Heart right ventricle (tissue), 16 donors: ENCODE measurements at regions not wholly inside any gene's neighbourhood (a gene's known extent, or its start where the extent isn't known, plus 50 kb on each side); places are given as distances from the start of the nearest gene placed in this dataset.
"Not testable (repeated sequence)": the region's sequence is repeated elsewhere in the genome, so short reads cannot be mapped to it uniquely, and the experiment has no call there.

Source experiments
- ATAC-seq, 8 donors: fragments of 200-7000 bp; cut with Tn5 transposase; one replicate each; pipeline ENCODE4 v1.9.1; 2020; ENCODE audit warnings: mild to moderate bottlenecking in 8 of 8, moderate library complexity in 8 of 8, moderate number of reproducible peaks in 1 of 8
- DNase-seq, 2 donors: peaks; one replicate each; pipeline ENCODE4 v3.0.0-alpha.2; 2020
- H3K27ac ChIP-seq, 10 donors: fragments of 200-600 bp; sonication (generic) in 2 of 10; one replicate each; pipeline versions ENCODE4 v1.5.0 to v1.8.0; 2020 to 2022; ENCODE audit warnings: mild to moderate bottlenecking in 3 of 10
- H3K27me3 ChIP-seq, 7 donors: fragments of 200-600 bp; one replicate each; pipeline ENCODE4 v1.8.0; 2021 to 2022; ENCODE audit warnings: mild to moderate bottlenecking in 2 of 7
- H3K36me3 ChIP-seq, 9 donors: fragments of 200-600 bp; sonication (generic) in 1 of 9; one replicate each; pipeline versions ENCODE4 v1.5.0 to v1.8.0; 2020 to 2022; ENCODE audit warnings: mild to moderate bottlenecking in 2 of 9
- H3K4me1 ChIP-seq, 9 donors: fragments of 200-600 bp; sonication (generic) in 1 of 9; one replicate each; pipeline versions ENCODE4 v1.5.0 to v1.8.0; 2020 to 2022; ENCODE audit warnings: mild to moderate bottlenecking in 4 of 9
- H3K4me3 ChIP-seq, 10 donors: fragments of 200-600 bp; sonication (generic) in 2 of 10; one replicate each; pipeline versions ENCODE4 v1.5.0 to v1.8.0; 2020 to 2022; ENCODE audit warnings: mild to moderate bottlenecking in 7 of 10, moderate library complexity in 2 of 10
- H3K9me3 ChIP-seq, 11 donors: fragments of 200-600 bp in 10 of 11; sonication (generic) in 2 of 11; one replicate each; pipeline versions ENCODE4 v1.5.0 to v1.8.0; 2013 to 2022; ENCODE audit warnings: mild to moderate bottlenecking in 2 of 11, control low read depth in 1 of 11, moderate library complexity in 1 of 11
- WGBS, 2 donors: extraction: QIAGEN DNeasy Blood & Tissue Kit; methylation state at CpG; one replicate each; pipeline ENCODE4 v1.1.7; 2013; ENCODE audit warnings: inconsistent platforms in 1 of 2; 5-methylcytosine and 5-hydroxymethylcytosine counted together
- intact Hi-C, 10 donors: fragments of 100-400 bp; cut with DNase I; formaldehyde crosslinking; loops; one replicate each; pipeline versions ENCODE4 v1.11.1 to v1.14.2; 2022
- TF ChIP-seq, protein P1 (sequence below), 9 donors: fragments of 200-600 bp; sonication (generic) in 2 of 9; IDR thresholded peaks; one replicate each; pipeline versions ENCODE4 v1.5.0 to v1.8.0; 2021 to 2022; ENCODE audit warnings: antibody characterized with exemption in 9 of 9, mild to moderate bottlenecking in 5 of 9, moderate library complexity in 1 of 9
- donor health status: Arrhythmogenic right ventricular cardiomyopathy.
- donor health status: ischemic (EF 13 %, LVEDD 7.1; RV severe dilation, severe dysfunction).
- donor health status: healthy with polysubstance abuse.
- donor health status: DM: no; HTN: yes; CAD: no.
- donor health status: DM: no; HTN: no; CAD: no.
- donor health status: ischemic (EF 25% LVEDD 6.9; RV normal size, moderate dysfunction).
- donor health status: ischemic (EF 25% LVEDD 5.7; RV mildly dilated, moderate dysfunction).
- donor health status: healthy.
- donor health status: DM: yes; HTN: yes; CAD: no.
- donor health status: Ischemic cardiomyopathy.
- donor health status: ischemic (EF 35%, LVEDD 5.7; RV mildly dilated, moderate dysfunction).
- donor health status: nonischemic (EF 11% LVEDD 7.7; RV severe dilation, severe dysfunction).
- donor health status: DM: yes; HTN: yes; CAD: no.
- donor health status: PGD.
- donor health status: ischemic (EF 29% LVEDD 5.4; RV normal size, mild dysfunction).
- donor health status: nonischemic (EF 23%, LVEDD 6.1; RV moderate dilation, normal function).

DNA sequence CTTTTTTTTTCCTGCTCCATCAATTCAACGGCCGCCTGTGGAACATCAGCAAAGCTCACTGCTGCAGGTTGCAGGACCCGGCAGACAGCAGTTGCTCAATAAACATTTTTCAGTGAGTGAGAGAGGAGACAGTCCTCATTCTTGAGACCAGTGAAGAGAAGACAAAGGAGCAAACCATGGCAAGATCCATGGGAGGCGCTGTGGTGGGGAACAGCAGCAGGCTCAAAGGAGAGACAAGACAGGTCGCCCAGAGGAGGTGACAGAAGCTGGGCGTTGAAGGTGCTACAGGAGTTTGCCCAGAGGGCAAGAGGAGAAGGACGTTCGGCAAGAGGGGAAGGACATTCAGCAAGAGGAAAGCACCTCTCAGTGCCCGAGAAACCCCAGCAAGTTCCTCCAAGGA lies 74.5 kb upstream of the FGFR2 start:
- intact Hi-C loops = no loop called here
- peaks cover 0 to 6% (median 0%) of the 10 kb centered on the region in 11 donors for H3K9me3 ChIP-seq
- DNase-seq = no peak
- WGBS, 2 donors = 81 to 89% methylated on average over 9 of the region's 9 CpGs
- H3K4me3 ChIP-seq = no peak overlapping the region
- peaks cover 0 to 4% (median 0%) of the 10 kb centered on the region in 7 donors for H3K27me3 ChIP-seq
- ATAC-seq = no peak
- no peak overlapping the region for H3K27ac ChIP-seq
- H3K4me1 ChIP-seq = peaks cover 7 to 17% (median 12%) of the 10 kb centered on the region in 9 donors
- H3K36me3 ChIP-seq = no peaks in the 10 kb centered on the region
- TF ChIP-seq, protein P1, sequence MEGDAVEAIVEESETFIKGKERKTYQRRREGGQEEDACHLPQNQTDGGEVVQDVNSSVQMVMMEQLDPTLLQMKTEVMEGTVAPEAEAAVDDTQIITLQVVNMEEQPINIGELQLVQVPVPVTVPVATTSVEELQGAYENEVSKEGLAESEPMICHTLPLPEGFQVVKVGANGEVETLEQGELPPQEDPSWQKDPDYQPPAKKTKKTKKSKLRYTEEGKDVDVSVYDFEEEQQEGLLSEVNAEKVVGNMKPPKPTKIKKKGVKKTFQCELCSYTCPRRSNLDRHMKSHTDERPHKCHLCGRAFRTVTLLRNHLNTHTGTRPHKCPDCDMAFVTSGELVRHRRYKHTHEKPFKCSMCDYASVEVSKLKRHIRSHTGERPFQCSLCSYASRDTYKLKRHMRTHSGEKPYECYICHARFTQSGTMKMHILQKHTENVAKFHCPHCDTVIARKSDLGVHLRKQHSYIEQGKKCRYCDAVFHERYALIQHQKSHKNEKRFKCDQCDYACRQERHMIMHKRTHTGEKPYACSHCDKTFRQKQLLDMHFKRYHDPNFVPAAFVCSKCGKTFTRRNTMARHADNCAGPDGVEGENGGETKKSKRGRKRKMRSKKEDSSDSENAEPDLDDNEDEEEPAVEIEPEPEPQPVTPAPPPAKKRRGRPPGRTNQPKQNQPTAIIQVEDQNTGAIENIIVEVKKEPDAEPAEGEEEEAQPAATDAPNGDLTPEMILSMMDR (IDR thresholded peaks at IDR 0.05) = no peak

GRCh38 chr10:121669840-121670239 lies 71.6 kb upstream of the FGFR2 start:
- H3K4me3 ChIP-seq, intact Hi-C loops, DNase-seq, H3K36me3 ChIP-seq, H3K9me3 ChIP-seq, H3K27ac ChIP-seq, ATAC-seq, H3K27me3 ChIP-seq: not testable (repeated sequence)
- 95 to 98% methylated on average over 7 of the region's 7 CpGs for WGBS, 2 donors
- peaks cover 7 to 19% (median 13%) of the 10 kb centered on the region in 9 donors for H3K4me1 ChIP-seq

- Histone ChIP-seq H3K27ac (peak overlapping the region in 2 of 10 donors; percentile 53 to 66), H3K27me3 (no peaks in the 10 kb centered on the region), H3K4me1 (peaks cover 7 to 19% (median 13%) of the 10 kb centered on the region in 9 donors), H3K9me3 (peaks cover 0 to 9% (median 0%) of the 10 kb centered on the region in 11 donors), H3K4me3 (peak overlapping the region in 1 of 10 donors; percentile 1), H3K36me3 (no peaks in the 10 kb centered on the region)
- TF ChIP-seq, protein P1 (IDR thresholded peaks at IDR 0.05) = no peak
- peak in 1 of 8 donors; percentile 23 for ATAC-seq
- no peak for DNase-seq
- WGBS, 2 donors = 33 to 36% methylated on average over 6 of the region's 6 CpGs
- intact Hi-C loops = no loop called here
These were observed 70.8 kb upstream of the FGFR2 start for GRCh38 chr10:121669028-121669374.

DNA sequence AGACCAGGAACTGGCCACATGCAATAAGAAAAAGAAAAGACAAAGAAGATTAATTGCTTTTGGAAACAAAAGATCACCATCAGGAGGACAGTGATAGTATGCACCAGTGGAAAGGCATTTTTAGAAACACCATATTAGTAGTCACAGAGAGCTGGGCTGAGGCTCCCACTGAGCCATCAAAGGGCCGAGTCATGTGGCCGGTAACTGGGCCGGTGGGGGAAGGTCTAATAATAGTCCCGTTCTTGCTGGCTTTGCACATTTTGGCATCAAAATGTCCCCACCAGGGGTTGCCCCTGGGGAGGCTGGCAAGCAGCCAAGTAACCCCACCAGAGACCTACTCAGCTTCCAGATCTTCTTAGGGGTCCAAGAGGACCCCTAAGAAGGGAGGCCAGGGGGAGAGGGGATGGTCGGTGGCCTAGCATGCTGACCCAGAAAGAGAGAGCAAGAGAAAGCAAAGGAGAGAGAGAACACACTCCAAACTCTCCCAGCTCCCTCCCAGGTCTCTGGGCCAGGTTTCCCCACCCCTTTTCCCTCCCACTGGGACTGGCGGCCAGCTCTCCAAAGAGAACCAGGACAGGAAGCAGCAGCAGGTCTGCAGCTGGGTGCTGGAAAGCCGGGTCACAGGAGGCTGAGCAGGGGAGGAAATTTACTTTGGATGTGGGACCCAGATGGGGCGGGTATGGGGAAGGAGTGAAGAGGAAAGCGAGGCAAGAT lies 70.2 kb upstream of the FGFR2 start:
- Histone ChIP-seq H3K9me3 (peaks cover 0 to 9% (median 0%) of the 10 kb centered on the region in 11 donors), H3K4me3 (peak overlapping the region in 3 of 10 donors; percentile 1 to 19 (median 12)), H3K36me3 (no peaks in the 10 kb centered on the region), H3K4me1 (peaks cover 7 to 19% (median 13%) of the 10 kb centered on the region in 9 donors), H3K27ac (peak overlapping the region in 2 of 10 donors; percentile 53 to 66), H3K27me3 (no peaks in the 10 kb centered on the region)
- ATAC-seq (peak; percentile 77 to 94 (median 86)), DNase-seq (peak; percentile 50 to 72)
- TF ChIP-seq, protein P1 (IDR thresholded peaks at IDR 0.05) = no peak
- WGBS, 2 donors = 3 to 5% methylated on average over 9 of the region's 9 CpGs
- intact Hi-C loops = no loop called here

DNA sequence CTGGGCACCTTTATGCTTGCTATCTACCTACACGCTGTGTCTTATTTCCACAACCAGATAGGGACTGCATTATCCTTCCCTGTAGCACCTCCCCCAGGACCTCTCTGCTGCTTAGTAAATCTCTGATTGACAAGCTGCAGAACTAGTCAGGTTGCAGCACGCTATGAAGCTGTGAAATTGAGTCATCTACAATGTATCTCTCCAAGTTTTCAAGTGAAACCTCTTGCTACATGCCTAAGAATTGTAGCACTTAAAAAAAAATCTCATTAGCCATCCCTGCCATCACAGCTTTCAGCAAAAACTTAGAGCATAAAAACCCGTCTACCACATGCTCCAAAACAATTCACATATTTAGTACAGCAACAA lies 69.7 kb upstream of the FGFR2 start:
- TF ChIP-seq, protein P1 (IDR thresholded peaks at IDR 0.05) = no peak
- peaks cover 7 to 19% (median 13%) of the 10 kb centered on the region in 9 donors for H3K4me1 ChIP-seq
- H3K9me3 ChIP-seq = peaks cover 0 to 9% (median 0%) of the 10 kb centered on the region in 11 donors
- no peak for DNase-seq
- H3K27me3 ChIP-seq = no peaks in the 10 kb centered on the region
- no peak for ATAC-seq
- intact Hi-C loops = no loop called here
- H3K4me3 ChIP-seq = no peak overlapping the region
- WGBS, 2 donors = 53 to 59% methylated on average over 3 of the region's 3 CpGs
- no peaks in the 10 kb centered on the region for H3K36me3 ChIP-seq
- no peak overlapping the region for H3K27ac ChIP-seq
